GM21723 (cell line): ENCODE measurements at regions not wholly inside any gene's neighbourhood (a gene's known extent, or its start where the extent isn't known, plus 50 kb on each side); places are given as distances from the start of the nearest gene placed in this dataset.

Source experiments
- ATAC-seq: cut with Tn5 transposase; IDR thresholded peaks from one replicate; pipeline ENCODE4 v1.9.1; 2021; ENCODE audit warnings: mild to moderate bottlenecking, moderate library complexity; ENCODE audit not compliant: unreplicated experiment

DNA sequence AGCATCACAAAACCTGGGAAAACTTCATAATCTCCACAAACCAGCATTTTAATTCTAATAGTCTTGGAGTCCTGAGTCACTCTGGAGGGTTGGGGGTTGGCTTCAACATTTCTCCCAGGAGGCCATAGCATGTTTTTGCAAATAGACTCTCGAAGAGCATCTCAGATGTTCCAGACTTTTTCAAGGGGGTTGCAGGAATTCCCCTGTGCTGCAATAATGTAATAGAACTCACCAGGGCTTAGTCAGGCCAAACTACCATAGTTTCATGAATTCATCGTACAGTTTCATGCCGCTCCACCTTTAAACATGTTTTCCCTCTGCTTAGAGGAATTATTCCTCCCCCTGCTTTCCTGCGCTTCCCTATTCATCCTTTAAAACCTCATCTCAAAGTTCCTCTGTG is 499.5 kb upstream of the KLF4 start:
- ATAC-seq, result no peak

DNA sequence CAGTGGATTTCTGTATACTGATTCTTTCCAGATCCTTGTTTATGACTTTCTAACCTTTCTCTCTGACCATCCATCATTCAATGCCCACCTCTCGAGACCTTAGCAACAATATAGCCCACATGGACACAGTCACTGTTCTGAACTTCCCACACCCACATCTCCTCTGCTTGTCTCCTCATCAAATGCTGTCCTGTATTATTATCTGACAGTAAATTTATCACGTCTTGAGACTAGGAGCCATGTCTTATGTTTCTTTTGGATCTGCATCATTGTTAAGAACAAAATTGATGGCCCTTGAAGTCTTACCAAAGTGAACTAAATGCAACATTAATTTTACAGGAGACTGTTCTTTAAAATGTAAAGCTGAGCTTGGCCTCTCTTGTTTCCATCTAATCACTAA is 495.4 kb upstream of the KLF4 start:
- no peak for ATAC-seq

DNA sequence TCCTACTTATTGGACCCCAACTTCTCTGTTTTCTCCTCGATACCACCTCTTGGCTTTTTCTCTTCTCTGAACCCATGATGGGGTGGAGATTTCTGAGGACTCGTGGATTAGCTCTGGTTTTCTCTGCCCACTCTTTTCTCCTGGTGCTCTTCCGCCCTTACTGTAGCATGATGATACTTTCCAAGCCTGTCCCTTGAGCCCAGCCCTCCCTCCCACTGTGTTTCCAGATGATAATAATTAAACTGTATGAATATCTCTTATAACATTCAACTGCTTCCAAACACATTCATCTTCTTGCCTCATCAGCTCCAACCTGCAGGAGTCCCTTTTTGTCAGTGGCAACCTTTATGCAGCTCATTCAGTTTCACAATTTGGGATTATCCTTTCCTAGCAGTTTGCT is 494.2 kb upstream of the KLF4 start:
- ATAC-seq, result no peak

DNA sequence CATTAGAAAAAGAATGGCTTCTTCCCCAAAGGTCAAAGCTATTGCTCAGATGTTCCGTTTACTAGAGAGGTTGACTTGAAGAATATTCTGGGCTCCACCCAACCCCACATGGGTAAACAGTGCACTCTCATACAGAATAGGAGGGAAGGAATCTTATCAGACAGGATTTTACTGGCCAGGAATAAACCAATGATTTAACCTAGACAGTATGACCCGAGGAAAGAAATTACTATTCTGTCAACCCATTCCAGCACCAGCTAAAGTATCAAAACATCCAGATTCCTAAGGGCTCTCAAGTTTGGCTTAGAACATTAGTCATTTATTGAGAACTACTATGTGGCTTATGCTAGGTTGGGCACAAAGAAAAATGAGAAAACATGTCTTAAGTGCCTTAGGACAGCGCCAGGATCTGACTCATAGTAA is 493.6 kb upstream of the KLF4 start:
- ATAC-seq, result no peak

GRCh38 chr9:107982745-107983144 is 493.2 kb upstream of the KLF4 start:
- ATAC-seq, result no peak

DNA sequence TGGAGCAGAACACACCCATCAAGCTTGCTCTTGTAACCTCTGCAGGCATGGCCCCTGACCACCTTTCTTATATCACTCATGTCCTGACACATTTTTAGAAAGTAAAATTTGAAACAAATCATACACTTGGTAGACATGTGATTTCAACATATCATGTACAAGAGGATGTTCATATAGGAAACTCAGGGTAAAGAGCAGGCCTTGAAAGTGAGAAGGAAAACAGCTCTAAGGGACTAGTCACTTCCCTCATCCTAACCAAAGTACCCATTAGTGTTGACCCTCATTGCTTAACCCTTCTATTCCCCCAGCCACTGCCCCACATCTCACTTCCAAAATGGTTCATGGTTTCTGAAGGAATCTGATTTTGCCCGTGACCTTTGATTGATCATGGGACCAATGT is 492.4 kb upstream of the KLF4 start:
- no peak for ATAC-seq

GRCh38 chr9:107980984-107981383 is 491.4 kb upstream of the KLF4 start:
- no peak for ATAC-seq

DNA sequence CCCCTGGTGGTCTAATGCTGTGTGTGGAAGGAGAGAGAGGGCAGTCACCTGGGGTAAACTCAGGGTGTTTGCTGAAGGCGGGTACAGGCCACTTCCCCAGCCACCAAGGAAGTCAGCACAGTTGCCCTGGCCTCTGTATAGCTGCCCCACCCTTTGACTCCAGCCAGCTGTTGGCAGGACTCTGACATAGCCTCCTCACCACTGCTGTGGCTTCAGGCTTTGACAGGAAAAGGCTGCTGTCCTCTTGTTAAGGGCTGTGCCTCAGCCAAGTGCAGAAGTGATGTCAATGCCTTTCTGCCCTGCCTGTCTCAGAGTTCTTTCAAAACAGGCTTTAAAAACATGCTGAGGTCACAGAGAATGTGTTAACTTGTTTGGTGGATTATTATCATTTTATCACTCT is 487.2 kb upstream of the KLF4 start:
- ATAC-seq, result no peak

GRCh38 chr9:107975426-107976010 is 485.9 kb upstream of the KLF4 start:
- ATAC-seq, result no peak

DNA sequence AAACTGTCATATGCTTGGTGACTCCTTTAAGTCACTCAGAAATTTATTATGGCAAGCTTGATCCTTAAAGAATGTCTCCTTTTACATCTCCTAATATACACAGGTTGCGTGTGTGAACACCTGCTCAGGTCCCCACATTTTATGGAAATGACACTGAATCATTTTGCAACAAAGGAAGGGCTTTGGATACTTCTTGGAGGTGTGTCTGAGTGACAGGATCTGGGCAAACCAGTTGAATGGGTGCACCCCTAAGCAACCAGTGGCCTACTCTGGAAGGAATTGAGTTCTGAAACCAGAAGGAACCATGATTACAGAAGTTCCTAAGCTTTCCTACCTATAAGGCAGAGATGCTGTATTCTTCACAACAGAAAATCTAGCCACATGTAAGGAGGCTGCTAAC is 483.9 kb upstream of the KLF4 start:
- no peak for ATAC-seq

GRCh38 chr9:107972346-107972745 is 482.8 kb upstream of the KLF4 start:
- no peak for ATAC-seq

- no peak for ATAC-seq
These were observed 481.7 kb upstream of the KLF4 start for GRCh38 chr9:107971241-107971640.

DNA sequence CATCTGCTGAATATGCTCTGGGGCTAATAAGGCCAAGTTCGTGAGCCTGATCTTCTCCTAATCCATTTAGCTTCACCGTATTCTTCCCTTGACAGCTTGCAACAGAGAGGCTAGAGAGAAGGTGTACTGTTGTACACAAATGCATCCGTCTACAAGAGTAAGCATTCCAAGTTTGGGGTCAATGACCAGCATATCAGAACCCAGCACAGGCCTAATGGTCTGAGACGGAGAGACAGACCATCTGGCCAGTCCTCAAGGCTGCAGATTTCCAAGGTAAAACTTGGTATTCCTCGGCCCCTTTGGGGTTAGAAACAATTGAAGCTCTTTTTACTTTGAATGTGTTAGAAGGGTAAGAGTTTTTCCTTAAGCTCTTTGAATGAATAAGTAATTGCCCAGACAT is 481.2 kb upstream of the KLF4 start:
- ATAC-seq, result no peak

DNA sequence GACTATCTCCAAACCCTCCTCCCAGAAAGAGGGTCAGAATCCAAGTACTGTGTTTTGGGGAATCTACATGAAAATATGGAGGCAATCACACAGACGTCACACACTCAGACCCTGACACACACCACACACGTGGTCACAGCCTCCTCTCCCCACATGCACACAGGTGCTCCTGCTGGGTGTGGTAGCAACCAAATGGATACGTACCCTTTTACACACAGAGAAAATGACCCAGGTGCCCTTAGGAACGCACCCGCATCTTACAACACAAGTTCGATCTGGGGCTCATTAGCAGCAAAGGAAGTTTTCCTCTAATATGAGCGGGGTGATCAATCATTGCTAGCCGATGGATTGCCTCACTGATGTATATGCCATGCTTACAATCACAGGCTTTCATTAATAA is 480.2 kb upstream of the KLF4 start:
- ATAC-seq, result no peak

DNA sequence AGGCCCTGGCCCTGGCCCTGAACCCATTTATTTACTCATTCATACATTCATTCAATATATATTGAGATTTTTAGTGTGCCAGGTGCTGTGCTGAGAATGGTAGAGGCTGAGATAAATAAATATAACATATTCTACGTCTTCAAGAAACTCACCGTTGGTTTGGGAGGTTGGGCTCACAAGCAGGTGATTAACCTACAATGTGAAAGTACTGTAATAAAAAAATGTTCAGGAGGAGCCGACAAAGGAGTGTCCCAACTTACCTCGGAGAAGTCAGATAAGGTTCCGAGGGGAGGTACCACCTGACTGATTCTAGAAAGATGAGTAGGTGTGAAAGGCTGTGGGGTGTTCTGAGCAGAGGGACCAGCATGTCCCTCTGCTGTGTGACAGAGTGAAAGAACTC is 479.6 kb upstream of the KLF4 start:
- ATAC-seq, result no peak

DNA sequence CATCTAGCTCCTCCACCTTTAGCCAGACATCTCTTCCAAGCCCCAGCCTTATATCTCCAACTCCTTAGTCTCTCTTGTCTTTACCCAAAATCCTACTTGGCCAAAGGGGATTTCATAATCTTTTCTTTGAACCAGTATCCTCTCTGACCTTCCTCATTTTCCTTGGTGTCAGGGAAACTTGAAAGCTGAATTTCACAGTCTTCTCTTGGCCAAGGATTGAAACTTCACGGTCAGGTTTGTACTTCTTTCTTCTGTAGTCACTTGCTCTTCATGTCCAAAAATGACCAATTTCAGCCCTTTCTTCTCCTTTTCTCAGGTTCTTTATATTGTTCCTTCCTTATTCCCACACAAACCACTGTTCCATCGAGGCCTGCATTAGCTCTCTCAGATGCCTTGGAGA is 473.7 kb upstream of the KLF4 start:
- ATAC-seq, result no peak

- ATAC-seq, result no peak
These were observed 471.3 kb upstream of the KLF4 start for GRCh38 chr9:107960916-107961315.

GRCh38 chr9:107954312-107954711 is 464.7 kb upstream of the KLF4 start:
- ATAC-seq, result no peak

DNA sequence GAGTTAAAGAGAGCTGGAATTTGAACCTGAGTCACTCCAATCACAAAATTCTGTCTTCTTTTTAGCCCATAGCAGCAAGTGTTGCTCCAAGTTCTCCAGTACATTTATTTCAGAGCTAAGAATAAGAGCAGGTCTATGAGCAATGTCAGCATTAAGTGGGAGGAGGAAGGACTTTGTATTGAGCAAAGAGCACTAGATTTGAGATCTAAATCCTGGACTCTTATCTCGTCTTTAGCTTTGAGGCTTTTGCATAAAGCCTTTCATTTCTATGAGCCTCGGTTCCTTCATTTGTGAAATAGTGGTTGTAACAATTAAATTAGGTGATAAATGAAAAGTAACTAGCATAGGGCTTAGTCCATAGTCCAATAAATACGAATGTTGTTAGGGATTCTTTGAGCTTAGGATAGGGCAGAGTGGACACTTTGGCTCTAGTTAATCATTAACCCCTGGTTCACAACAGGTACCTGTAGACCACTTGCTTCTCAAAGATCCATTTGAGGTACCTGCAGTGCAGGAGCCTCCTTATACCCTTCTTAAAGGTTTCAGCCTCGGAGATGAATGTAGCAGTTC is 464.1 kb upstream of the KLF4 start:
- no peak for ATAC-seq

GRCh38 chr9:107952773-107953172 is 463.2 kb upstream of the KLF4 start:
- no peak for ATAC-seq

DNA sequence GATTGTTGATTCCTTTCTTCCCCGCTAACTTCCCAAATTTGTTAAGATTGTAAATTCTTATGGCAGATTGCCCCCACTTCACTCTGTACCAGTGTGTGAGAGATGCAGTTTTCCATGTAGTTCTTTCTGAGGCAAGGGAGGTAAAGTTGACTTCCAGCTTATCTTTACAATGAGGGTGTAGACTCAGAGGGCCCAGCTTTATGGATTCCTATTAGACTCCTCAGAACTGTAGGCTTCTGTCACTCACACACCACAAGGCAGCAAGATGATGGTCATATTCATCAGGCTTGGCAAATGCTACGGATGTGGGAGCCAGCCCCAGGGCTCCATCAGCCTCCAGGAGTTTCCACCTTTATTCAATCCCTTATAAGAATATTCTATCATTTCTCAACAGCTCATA is 461.9 kb upstream of the KLF4 start:
- ATAC-seq, result no peak

DNA sequence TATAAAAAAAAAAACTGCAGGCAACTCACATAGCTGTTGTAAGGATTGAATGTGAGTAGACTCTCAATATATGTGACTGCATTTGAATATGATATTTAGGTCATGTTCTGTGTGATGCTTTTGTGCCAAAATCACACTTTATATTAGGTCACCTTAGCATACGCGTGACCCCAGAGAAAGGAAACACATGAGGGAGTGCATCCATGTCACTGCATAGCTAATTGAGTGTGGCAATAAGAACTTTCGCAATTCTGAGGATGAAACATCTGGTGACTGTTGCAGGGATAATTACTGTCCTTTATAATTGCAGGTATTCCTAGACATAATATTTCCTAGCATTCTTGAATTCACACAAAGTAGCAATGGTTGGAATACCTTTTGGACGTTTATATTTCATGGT is 459.5 kb upstream of the KLF4 start:
- no peak for ATAC-seq

DNA sequence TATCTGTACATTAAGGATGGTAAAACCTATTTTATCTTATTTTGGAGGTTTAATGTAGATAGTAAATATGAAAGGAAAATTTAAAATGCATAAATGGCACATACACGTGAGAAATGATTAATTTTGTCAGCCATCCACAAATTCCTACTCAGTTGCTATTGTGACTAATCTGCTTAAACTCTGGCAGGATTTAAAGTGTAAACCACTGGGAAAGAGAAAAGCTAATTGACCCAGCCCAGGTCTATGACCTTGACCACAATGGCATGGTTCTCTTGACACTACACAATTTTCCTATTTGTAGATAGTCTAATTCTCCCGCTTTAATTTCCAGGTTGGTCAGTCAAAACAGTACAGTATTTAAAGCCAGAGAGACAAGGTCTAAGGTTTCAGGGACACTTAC is 459.0 kb upstream of the KLF4 start:
- ATAC-seq, result no peak
